SJSA1 (cell line): ENCODE measurements at regions not wholly inside any gene's neighbourhood (a gene's known extent, or its start where the extent isn't known, plus 50 kb on each side); places are given as distances from the start of the nearest gene placed in this dataset.
"Not testable (repeated sequence)": the region's sequence is repeated elsewhere in the genome, so short reads cannot be mapped to it uniquely, and the experiment has no call there.

Experiments used
- DNase-seq, 2 experiments: peaks; one replicate each; pipeline ENCODE4 v3.0.0-alpha.2; 2015 to 2020; ENCODE audit warnings: low spot score in 2 of 2, low read depth in 1 of 2
- H3K27ac ChIP-seq: fragments of 250-450 bp; sonication (Bioruptor Pico); 2 replicates; pipeline ENCODE4 v1.5.1; 2020; ENCODE audit warnings: mild to moderate bottlenecking, moderate library complexity
- H3K27me3 ChIP-seq: fragments of 250-450 bp; sonication (Bioruptor Pico); replicated peaks from 2 replicates; pipeline ENCODE4 v1.5.1; 2020; ENCODE audit warnings: mild to moderate bottlenecking, moderate library complexity
- H3K36me3 ChIP-seq: fragments of 250-450 bp; sonication (Bioruptor Pico); 2 replicates; pipeline ENCODE4 v1.5.1; 2020; ENCODE audit warnings: mild to moderate bottlenecking
- H3K4me1 ChIP-seq: fragments of 250-450 bp; sonication (Bioruptor Pico); replicated peaks from 2 replicates; pipeline ENCODE4 v1.6.1; 2021; ENCODE audit warnings: mild to moderate bottlenecking
- H3K4me3 ChIP-seq: fragments of 250-450 bp; sonication (Bioruptor Pico); 2 replicates; pipeline ENCODE4 v1.5.1; 2020; ENCODE audit warnings: mild to moderate bottlenecking
- H3K9me3 ChIP-seq: fragments of 250-450 bp; sonication (Bioruptor Pico); replicated peaks from 2 replicates; pipeline ENCODE4 v1.5.1; 2020; ENCODE audit warnings: mild to moderate bottlenecking

- no peak for DNase-seq
- H3K4me3 ChIP-seq = no peak overlapping the region
- H3K27me3 ChIP-seq = no peaks in the 10 kb centered on the region
- no peaks in the 10 kb centered on the region for H3K36me3 ChIP-seq
- no peaks in the 10 kb centered on the region for H3K9me3 ChIP-seq
- no peak overlapping the region for H3K27ac ChIP-seq
- H3K4me1 ChIP-seq = no peaks in the 10 kb centered on the region
Measured at GRCh38 chr5:12100542-12100941, 196.3 kb upstream of the CTNND2 start.

DNA sequence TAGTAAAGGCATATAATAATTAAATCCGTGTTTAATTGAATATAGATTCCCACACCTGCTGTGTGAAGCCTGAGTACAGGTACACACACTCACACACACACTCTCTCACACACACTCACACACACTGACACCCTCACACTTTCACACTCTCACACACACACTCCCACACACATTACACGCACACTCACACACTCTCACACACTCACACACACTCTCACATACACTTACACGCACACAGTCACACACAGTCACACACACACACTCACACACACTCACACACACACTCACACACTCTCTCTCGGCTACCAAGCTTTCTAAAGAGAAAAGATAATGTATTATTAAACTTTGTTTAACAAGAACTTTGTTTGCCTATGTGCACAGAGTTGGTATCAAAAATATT lies 195.1 kb upstream of the CTNND2 start:
- H3K27me3 ChIP-seq = no peaks in the 10 kb centered on the region
- H3K9me3 ChIP-seq = no peaks in the 10 kb centered on the region
- no peaks in the 10 kb centered on the region for H3K36me3 ChIP-seq
- no peak overlapping the region for H3K27ac ChIP-seq
- no peaks in the 10 kb centered on the region for H3K4me1 ChIP-seq
- DNase-seq = no peak
- H3K4me3 ChIP-seq = no peak overlapping the region

- DNase-seq = no peak
- no peak overlapping the region for H3K27ac ChIP-seq
- no peaks in the 10 kb centered on the region for H3K36me3 ChIP-seq
- H3K27me3 ChIP-seq = no peaks in the 10 kb centered on the region
- no peaks in the 10 kb centered on the region for H3K4me1 ChIP-seq
- H3K4me3 ChIP-seq = no peak overlapping the region
- 0 out of 2 replicates have a peak, but pooled peaks cover 4% of the 10 kb centered on the region for H3K9me3 ChIP-seq
Measured at GRCh38 chr5:12095808-12096281, 191.6 kb upstream of the CTNND2 start.

GRCh38 chr5:12093586-12093985 lies 189.3 kb upstream of the CTNND2 start:
- Histone ChIP-seq H3K4me3 (no peak overlapping the region), H3K27ac (no peak overlapping the region), H3K4me1 (no peaks in the 10 kb centered on the region), H3K27me3 (no peaks in the 10 kb centered on the region), H3K36me3 (no peaks in the 10 kb centered on the region), H3K9me3 (0 out of 2 replicates have a peak, but pooled peaks cover 4% of the 10 kb centered on the region)
- no peak for DNase-seq

DNA sequence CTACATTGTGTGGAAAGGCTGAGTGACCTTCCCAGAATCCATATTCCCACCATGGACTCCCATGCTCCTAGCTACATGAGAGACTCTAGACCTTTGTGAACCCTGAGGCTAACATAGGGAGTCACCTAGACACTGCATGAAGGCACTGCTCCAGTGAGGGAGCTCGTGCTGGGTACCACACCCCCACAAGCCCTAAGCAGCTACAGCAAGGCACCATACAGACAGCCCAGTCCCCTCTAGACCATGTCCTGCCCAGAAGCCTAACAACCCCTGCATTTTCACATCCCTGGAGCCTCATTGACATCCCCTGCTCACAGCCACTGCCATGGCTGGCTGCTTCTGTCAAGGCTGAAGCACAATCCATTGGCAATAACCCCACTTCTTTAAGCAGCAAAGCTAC lies 176.5 kb upstream of the CTNND2 start:
- peaks cover 4% of the 10 kb centered on the region for H3K9me3 ChIP-seq
- no peaks in the 10 kb centered on the region for H3K4me1 ChIP-seq
- H3K4me3 ChIP-seq = no peak overlapping the region
- no peaks in the 10 kb centered on the region for H3K36me3 ChIP-seq
- H3K27ac ChIP-seq = no peak overlapping the region
- no peaks in the 10 kb centered on the region for H3K27me3 ChIP-seq
- DNase-seq = no peak

DNA sequence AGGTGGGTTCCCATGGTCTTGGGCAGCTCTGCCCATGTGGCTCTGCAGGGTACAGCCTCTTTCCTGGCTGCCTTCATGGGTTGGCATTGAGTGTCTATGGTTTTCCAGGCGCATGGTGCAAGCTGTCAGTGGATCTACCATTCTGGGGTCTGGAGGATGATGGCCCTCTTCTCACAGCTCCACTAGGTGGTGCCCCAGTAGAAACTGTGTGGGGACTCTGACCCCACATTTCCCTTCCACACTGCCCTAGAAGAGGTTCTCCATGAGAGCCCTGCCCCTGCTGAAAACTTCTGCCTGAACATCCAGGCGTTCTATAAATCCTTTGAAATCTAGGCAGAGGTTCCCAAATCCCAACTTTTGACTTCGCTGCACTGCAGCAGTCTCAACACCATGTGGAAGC lies 174.0 kb upstream of the CTNND2 start:
- DNase-seq, H3K9me3 ChIP-seq, H3K27me3 ChIP-seq, H3K4me3 ChIP-seq, H3K36me3 ChIP-seq, H3K4me1 ChIP-seq, H3K27ac ChIP-seq: not testable (repeated sequence)

GRCh38 chr5:12073426-12073825 lies 169.2 kb upstream of the CTNND2 start:
- no peak for DNase-seq
- Histone ChIP-seq H3K27me3 (no peaks in the 10 kb centered on the region), H3K27ac (no peak overlapping the region), H3K36me3 (no peaks in the 10 kb centered on the region), H3K9me3 (0 out of 2 replicates have a peak, but pooled peaks cover 4% of the 10 kb centered on the region), H3K4me1 (no peaks in the 10 kb centered on the region), H3K4me3 (no peak overlapping the region)

DNA sequence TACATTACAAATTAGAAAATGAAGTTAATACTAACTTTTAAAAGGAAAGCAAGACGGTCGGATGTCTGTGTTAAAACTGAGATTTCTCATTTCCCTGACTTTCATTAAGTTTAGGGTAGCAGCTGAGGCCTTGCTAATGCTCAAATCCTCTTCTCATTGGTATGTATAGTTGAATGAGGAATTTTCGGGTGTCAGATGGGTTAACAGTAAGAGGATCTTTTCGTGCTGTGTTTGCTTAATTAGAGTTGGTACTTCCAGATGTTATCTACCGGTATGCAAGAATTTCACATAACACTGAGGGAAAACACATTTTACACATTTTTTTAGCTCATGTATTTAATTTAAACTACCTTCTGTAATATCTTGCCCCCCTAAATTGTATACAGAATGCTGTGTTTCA lies 168.2 kb upstream of the CTNND2 start:
- Histone ChIP-seq H3K4me3 (no peak overlapping the region), H3K27ac (no peak overlapping the region), H3K9me3 (0 out of 2 replicates have a peak, but pooled peaks cover 4% of the 10 kb centered on the region), H3K4me1 (no peaks in the 10 kb centered on the region), H3K36me3 (no peaks in the 10 kb centered on the region), H3K27me3 (no peaks in the 10 kb centered on the region)
- no peak for DNase-seq

- no peak overlapping the region for H3K27ac ChIP-seq
- no peaks in the 10 kb centered on the region for H3K4me1 ChIP-seq
- no peak for DNase-seq
- no peaks in the 10 kb centered on the region for H3K36me3 ChIP-seq
- H3K27me3 ChIP-seq = no peaks in the 10 kb centered on the region
- 0 out of 2 replicates have a peak, but pooled peaks cover 4% of the 10 kb centered on the region for H3K9me3 ChIP-seq
- no peak overlapping the region for H3K4me3 ChIP-seq
Measured at GRCh38 chr5:12071455-12071854, 167.2 kb upstream of the CTNND2 start.

- Histone ChIP-seq H3K9me3 (0 out of 2 replicates have a peak, but pooled peaks cover 3% of the 10 kb centered on the region), H3K27ac (no peak overlapping the region), H3K4me3 (no peak overlapping the region), H3K36me3 (no peaks in the 10 kb centered on the region), H3K27me3 (no peaks in the 10 kb centered on the region), H3K4me1 (no peaks in the 10 kb centered on the region)
- DNase-seq = peak in 1 of 2 experiments; percentile 30
Measured at GRCh38 chr5:12023614-12024241, 119.5 kb upstream of the CTNND2 start.

GRCh38 chr5:12022444-12022843 lies 118.2 kb upstream of the CTNND2 start:
- no peaks in the 10 kb centered on the region for H3K36me3 ChIP-seq

DNA sequence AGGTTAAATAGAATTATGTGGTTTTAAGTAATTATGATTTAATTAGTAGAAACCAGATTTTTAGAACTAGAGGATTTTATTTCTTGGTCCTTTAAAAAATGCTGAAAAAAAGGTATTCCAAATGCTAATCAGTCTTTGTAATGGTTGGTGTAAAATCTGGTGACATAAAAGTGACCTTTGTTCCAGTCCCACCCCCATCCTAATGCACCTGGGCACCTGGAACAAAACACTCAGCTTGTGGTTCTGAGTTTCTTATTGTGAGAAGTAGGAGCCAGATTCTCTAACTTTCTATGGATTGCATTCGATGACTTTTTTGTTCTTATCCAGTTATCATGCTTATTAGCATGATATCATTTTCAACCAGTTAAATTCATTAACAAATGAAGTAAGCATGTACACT lies 115.1 kb upstream of the CTNND2 start:
- Histone ChIP-seq H3K4me3 (no peak overlapping the region), H3K9me3 (no peaks in the 10 kb centered on the region), H3K4me1 (no peaks in the 10 kb centered on the region), H3K27ac (no peak overlapping the region), H3K27me3 (no peaks in the 10 kb centered on the region), H3K36me3 (no peaks in the 10 kb centered on the region)
- DNase-seq = no peak

More at GRCh38 chr5:12022444-12022843, 118.2 kb upstream of the CTNND2 start:
- H3K9me3 ChIP-seq = 0 out of 2 replicates have a peak, but pooled peaks cover 1% of the 10 kb centered on the region
- H3K27ac ChIP-seq = no peak overlapping the region
- no peak overlapping the region for H3K4me3 ChIP-seq
- H3K27me3 ChIP-seq = no peaks in the 10 kb centered on the region
- no peak for DNase-seq
- H3K4me1 ChIP-seq = no peaks in the 10 kb centered on the region

DNA sequence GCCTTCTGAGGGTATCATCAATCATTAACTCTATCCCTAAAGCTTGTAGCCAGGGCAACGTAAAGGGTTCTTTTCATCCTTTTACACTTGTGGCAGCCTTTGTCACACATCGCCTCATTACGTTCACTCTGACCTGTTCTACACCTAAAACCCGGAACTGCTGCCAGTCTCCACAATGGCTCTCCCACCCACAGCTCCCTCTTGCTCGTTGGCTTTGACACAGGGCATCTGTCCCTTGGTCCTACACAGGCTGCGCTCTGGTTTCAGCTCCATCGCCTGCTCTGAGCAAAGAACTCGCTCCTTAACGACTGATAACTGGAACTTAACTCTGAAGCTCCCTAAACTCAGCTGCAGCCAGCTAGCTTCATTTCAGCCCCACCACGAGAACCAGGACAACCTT lies 112.8 kb upstream of the CTNND2 start:
- no peaks in the 10 kb centered on the region for H3K9me3 ChIP-seq
- no peak overlapping the region for H3K27ac ChIP-seq
- H3K4me1 ChIP-seq = no peaks in the 10 kb centered on the region
- H3K36me3 ChIP-seq = no peaks in the 10 kb centered on the region
- DNase-seq = no peak
- no peaks in the 10 kb centered on the region for H3K27me3 ChIP-seq
- H3K4me3 ChIP-seq = no peak overlapping the region

DNA sequence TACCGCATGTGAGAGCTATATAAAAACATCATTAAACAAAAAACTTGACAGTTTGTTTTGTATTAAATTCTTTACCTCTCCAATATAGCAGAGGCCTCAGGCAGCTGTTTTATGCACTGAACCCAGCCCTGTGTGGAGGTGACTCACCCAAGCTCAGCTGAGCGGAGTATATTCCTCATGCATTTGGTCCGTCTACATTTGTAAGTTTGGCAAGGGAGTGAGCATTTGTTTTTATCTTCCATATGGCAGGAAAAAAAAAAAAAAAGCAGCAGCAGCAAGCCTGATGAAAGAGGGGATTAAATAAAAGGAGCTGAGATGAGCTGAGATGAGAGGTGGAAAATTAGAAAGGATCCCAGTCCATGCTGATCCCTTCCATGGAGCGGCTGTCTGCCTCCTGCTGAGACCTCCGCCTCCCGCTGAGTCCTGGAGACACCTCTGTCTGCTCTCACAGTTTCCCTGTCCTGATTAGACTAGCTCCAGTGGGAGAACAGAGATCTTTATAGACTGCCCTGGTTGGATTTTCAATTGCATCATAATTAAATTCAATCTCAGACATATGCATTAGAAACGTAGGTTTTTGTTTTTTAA lies 112.0 kb upstream of the CTNND2 start:
- H3K27ac ChIP-seq = no peak overlapping the region
- no peak for DNase-seq
- H3K9me3 ChIP-seq = no peaks in the 10 kb centered on the region
- no peaks in the 10 kb centered on the region for H3K27me3 ChIP-seq
- H3K36me3 ChIP-seq = no peaks in the 10 kb centered on the region
- no peaks in the 10 kb centered on the region for H3K4me1 ChIP-seq
- H3K4me3 ChIP-seq = no peak overlapping the region
